ENCODE measurements at regions not wholly inside any gene's neighbourhood (a gene's known extent, or its start where the extent isn't known, plus 50 kb on each side); places are given as distances from the start of the nearest gene placed in this dataset.
"Not testable (repeated sequence)": the region's sequence is repeated elsewhere in the genome, so short reads cannot be mapped to it uniquely, and the experiment has no call there.

DNA sequence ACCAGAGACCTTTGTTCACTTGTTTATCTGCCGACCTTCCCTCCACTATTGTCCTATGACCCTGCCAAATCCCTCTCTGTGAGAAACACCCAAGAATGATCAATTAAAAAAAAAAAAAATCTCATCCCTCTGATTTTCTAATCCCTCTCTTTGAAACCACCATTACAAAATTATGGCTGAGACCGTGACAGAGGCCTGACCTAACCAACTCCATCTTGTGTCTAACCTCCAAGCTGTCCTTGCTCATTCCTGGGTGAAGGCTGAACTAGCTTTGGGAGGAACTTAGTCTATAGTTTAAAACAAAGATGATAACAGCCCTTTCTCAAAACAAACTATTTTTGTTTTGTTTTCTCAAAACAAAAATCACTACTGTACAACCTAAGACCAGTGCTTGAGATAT lies 474.5 kb downstream of the TMEM114 start:
- H3K36me3 ChIP-seq (ENCODE audit: insufficient read depth, low read length), result no peaks in the 10 kb centered on the region
- H3K4me3 Mint-ChIP-seq, result no peak overlapping the region
- no peak overlapping the region for H3K27ac Mint-ChIP-seq
- no peaks in the 10 kb centered on the region for H3K36me3 Mint-ChIP-seq (ENCODE audit: low read depth)
- H3K9me3 Mint-ChIP-seq, result peaks cover 8% of the 10 kb centered on the region
- H3K9me3 ChIP-seq (ENCODE audit: control insufficient read depth in 1 of 2, insufficient read depth in 1 of 2, low read length in 2 of 2), result peaks cover 0 to 30% of the 10 kb centered on the region in 2 experiments
- DNase-seq (no peak), ATAC-seq (ENCODE audit: poor library complexity) (no peak)
- CTCF ChIA-PET, result no interaction called here
- no peaks in the 10 kb centered on the region for H3K4me1 ChIP-seq (ENCODE audit: insufficient read depth, low read length)
- H3K27ac ChIP-seq (ENCODE audit: low read depth in 1 of 2, low read length in 2 of 2), result no peak overlapping the region
- POLR2A ChIA-PET, result no interaction called here
- H3K4me3 ChIP-seq (ENCODE audit: low read length), result no peak overlapping the region
- H3K27me3 Mint-ChIP-seq, result no peaks in the 10 kb centered on the region
- intact Hi-C loops (cut with DNase I, micrococcal nuclease), result no loop called here
- TF ChIP-seq, protein P1, sequence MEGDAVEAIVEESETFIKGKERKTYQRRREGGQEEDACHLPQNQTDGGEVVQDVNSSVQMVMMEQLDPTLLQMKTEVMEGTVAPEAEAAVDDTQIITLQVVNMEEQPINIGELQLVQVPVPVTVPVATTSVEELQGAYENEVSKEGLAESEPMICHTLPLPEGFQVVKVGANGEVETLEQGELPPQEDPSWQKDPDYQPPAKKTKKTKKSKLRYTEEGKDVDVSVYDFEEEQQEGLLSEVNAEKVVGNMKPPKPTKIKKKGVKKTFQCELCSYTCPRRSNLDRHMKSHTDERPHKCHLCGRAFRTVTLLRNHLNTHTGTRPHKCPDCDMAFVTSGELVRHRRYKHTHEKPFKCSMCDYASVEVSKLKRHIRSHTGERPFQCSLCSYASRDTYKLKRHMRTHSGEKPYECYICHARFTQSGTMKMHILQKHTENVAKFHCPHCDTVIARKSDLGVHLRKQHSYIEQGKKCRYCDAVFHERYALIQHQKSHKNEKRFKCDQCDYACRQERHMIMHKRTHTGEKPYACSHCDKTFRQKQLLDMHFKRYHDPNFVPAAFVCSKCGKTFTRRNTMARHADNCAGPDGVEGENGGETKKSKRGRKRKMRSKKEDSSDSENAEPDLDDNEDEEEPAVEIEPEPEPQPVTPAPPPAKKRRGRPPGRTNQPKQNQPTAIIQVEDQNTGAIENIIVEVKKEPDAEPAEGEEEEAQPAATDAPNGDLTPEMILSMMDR (IDR thresholded peaks at IDR 0.05), result no peak
- no peaks in the 10 kb centered on the region for H3K4me1 Mint-ChIP-seq (ENCODE audit: low read depth)
- no peaks in the 10 kb centered on the region for H3K27me3 ChIP-seq (ENCODE audit: control insufficient read depth in 1 of 2, insufficient read depth in 2 of 2, low read length in 2 of 2)

DNA sequence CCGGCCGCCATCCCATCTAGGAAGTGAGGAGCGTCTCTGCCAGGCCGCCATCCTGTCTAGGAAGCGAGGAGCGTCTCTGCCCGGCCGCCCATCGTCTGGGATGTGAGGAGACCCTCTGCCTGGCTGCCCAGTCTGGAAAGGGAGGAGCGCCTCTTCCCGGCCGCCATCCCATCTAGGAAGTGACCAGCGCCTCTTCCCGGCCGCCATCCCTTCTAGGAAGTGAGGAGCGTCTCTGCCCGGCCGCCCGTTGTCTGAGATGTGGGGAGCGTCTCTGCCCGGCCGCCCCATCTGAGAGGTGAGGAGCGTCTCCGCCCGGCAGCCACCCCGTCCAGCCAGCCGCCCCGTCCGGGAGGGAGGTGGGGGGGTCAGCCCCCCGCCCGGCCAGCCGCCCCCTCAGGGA lies 475.4 kb downstream of the TMEM114 start:
- H3K9me3 Mint-ChIP-seq; H3K4me1 ChIP-seq (ENCODE audit: insufficient read depth, low read length); H3K27ac ChIP-seq (ENCODE audit: low read depth in 1 of 2, low read length in 2 of 2); H3K4me1 Mint-ChIP-seq (ENCODE audit: low read depth); CTCF ChIA-PET; H3K36me3 ChIP-seq (ENCODE audit: insufficient read depth, low read length); H3K27me3 ChIP-seq (ENCODE audit: control insufficient read depth in 1 of 2, insufficient read depth in 2 of 2, low read length in 2 of 2); H3K27ac Mint-ChIP-seq; H3K4me3 Mint-ChIP-seq; H3K27me3 Mint-ChIP-seq; H3K36me3 Mint-ChIP-seq (ENCODE audit: low read depth); H3K4me3 ChIP-seq (ENCODE audit: low read length); DNase-seq; intact Hi-C loops (cut with DNase I, micrococcal nuclease); ATAC-seq (ENCODE audit: poor library complexity); POLR2A ChIA-PET: not testable (repeated sequence)
- peaks cover 0 to 30% of the 10 kb centered on the region in 2 experiments for H3K9me3 ChIP-seq (ENCODE audit: control insufficient read depth in 1 of 2, insufficient read depth in 1 of 2, low read length in 2 of 2)

DNA sequence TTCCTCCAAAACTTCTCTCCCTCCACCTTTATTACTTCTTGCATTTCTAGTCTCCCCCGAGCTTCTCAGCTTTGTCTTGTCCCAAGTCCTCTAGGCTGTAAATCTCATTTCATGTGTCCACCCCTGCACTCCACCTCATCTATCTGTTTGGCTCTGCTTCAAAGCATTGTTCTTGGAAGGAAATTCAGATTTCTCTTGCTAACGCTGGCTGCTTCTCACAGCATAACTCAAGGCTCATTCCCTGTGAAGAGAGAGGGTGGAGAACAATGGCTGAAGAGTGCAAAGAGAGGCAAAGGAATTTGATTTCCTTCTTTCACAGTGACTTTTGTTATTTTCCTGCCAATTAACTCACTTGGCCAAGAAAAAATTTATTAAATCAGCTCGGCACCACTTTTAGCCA lies 476.5 kb downstream of the TMEM114 start:
- Histone ChIP-seq H3K27me3 (ENCODE audit: control insufficient read depth in 1 of 2, insufficient read depth in 2 of 2, low read length in 2 of 2) (no peaks in the 10 kb centered on the region), H3K27ac (ENCODE audit: low read depth in 1 of 2, low read length in 2 of 2) (no peak overlapping the region), H3K4me1 (ENCODE audit: insufficient read depth, low read length) (no peaks in the 10 kb centered on the region), H3K4me3 (ENCODE audit: low read length) (no peak overlapping the region), H3K9me3 (ENCODE audit: control insufficient read depth in 1 of 2, insufficient read depth in 1 of 2, low read length in 2 of 2) (peaks cover 0 to 24% of the 10 kb centered on the region in 2 experiments), H3K36me3 (ENCODE audit: insufficient read depth, low read length) (no peaks in the 10 kb centered on the region)
- Mint-ChIP-seq H3K9me3 (peaks cover 8% of the 10 kb centered on the region), H3K27me3 (no peaks in the 10 kb centered on the region), H3K36me3 (ENCODE audit: low read depth) (no peaks in the 10 kb centered on the region), H3K27ac (no peak overlapping the region), H3K4me1 (ENCODE audit: low read depth) (no peaks in the 10 kb centered on the region), H3K4me3 (no peak overlapping the region)
- ChIA-PET CTCF (no interaction called here), POLR2A (no interaction called here)
- DNase-seq, result no peak
- ATAC-seq (ENCODE audit: poor library complexity), result no peak
- intact Hi-C loops (cut with DNase I, micrococcal nuclease), result no loop called here
- TF ChIP-seq, protein P1 (IDR thresholded peaks at IDR 0.05), result no peak

All from CD4-positive, alpha-beta T cell (primary cell).